Smooth muscle cell (in vitro differentiated cells): ENCODE measurements at regions not wholly inside any gene's neighbourhood (a gene's known extent, or its start where the extent isn't known, plus 50 kb on each side); places are given as distances from the start of the nearest gene placed in this dataset.

Experiments used
- DNase-seq: peaks from one replicate; lab custom pipeline; 2025; ENCODE audit not compliant: unreplicated experiment; lab: John Stamatoyannopoulos, UW
- H2AFZ ChIP-seq: fragments of 200-600 bp; sonication (generic); 2 replicates; pipeline ENCODE4 v1.6.0; 2016; ENCODE audit warnings: antibody characterized with exemption, low read depth, mild to moderate bottlenecking
- H3F3A ChIP-seq: fragments of 200-600 bp; sonication (generic); 2 replicates; pipeline ENCODE4 v1.6.0; 2017; ENCODE audit warnings: antibody characterized with exemption, low read depth
- H3K27ac ChIP-seq: fragments of 200-600 bp; sonication (generic); 2 replicates; pipeline ENCODE4 v1.5.1; 2016; ENCODE audit warnings: low read depth, mild to moderate bottlenecking
- H3K27me3 ChIP-seq: fragments of 200-600 bp; sonication (generic); 2 replicates; pipeline ENCODE4 v1.6.1; 2016; ENCODE audit warnings: low read depth, mild to moderate bottlenecking
- H3K36me3 ChIP-seq: fragments of 200-600 bp; sonication (generic); 2 replicates; pipeline ENCODE4 v1.5.1; 2016; ENCODE audit warnings: low read depth
- H3K4me1 ChIP-seq: fragments of 200-600 bp; sonication (generic); 2 replicates; pipeline ENCODE4 v1.5.1; 2016; ENCODE audit warnings: low read depth
- H3K4me2 ChIP-seq: fragments of 200-600 bp; sonication (generic); 2 replicates; pipeline ENCODE4 v1.6.0; 2016; ENCODE audit warnings: mild to moderate bottlenecking
- H3K4me3 ChIP-seq: fragments of 200-600 bp; sonication (generic); 2 replicates; pipeline ENCODE4 v1.5.1; 2016; ENCODE audit warnings: mild to moderate bottlenecking
- H3K79me2 ChIP-seq: fragments of 200-600 bp; sonication (generic); 2 replicates; pipeline ENCODE4 v1.6.0; 2016; ENCODE audit warnings: low read depth, mild to moderate bottlenecking
- H3K9ac ChIP-seq: fragments of 200-600 bp; sonication (generic); 2 replicates; pipeline ENCODE4 v1.6.0; 2016; ENCODE audit warnings: low read depth
- H3K9me3 ChIP-seq: fragments of 200-600 bp; sonication (generic); replicated peaks from 2 replicates; pipeline ENCODE4 v1.5.1; 2016; ENCODE audit warnings: low read depth
- H4K20me1 ChIP-seq: fragments of 200-600 bp; sonication (generic); 2 replicates; pipeline ENCODE4 v1.6.0; 2016; ENCODE audit warnings: low read depth
- CTCF ChIP-seq: fragments of 200-600 bp; sonication (generic); IDR thresholded peaks from 2 replicates; pipeline ENCODE4 v1.5.1; 2017; ENCODE audit warnings: borderline replicate concordance, mild to moderate bottlenecking, antibody characterized with exemption; ENCODE audit not compliant: insufficient read depth, poor library complexity, severe bottlenecking
- WGBS: methylation state at CpG from one replicate; pipeline ENCODE4 v1.1.7; 2016; ENCODE audit warnings: low lambda C conversion rate; 5-methylcytosine and 5-hydroxymethylcytosine counted together

- no peaks in the 10 kb centered on the region for H3K36me3 ChIP-seq
- DNase-seq = no peak
- TF ChIP-seq CTCF = no peak
- H3K4me1 ChIP-seq = no peaks in the 10 kb centered on the region
- no peaks in the 10 kb centered on the region for H3K79me2 ChIP-seq
- no peaks in the 10 kb centered on the region for H3K27me3 ChIP-seq
- no peak overlapping the region for H3K9ac ChIP-seq
- no peak overlapping the region for H3K27ac ChIP-seq
- H3K9me3 ChIP-seq = no peaks in the 10 kb centered on the region
- H3K4me3 ChIP-seq = no peak overlapping the region
- H2AFZ ChIP-seq = no peak overlapping the region
- no peaks in the 10 kb centered on the region for H4K20me1 ChIP-seq
- no peak overlapping the region for H3K4me2 ChIP-seq
- H3F3A ChIP-seq = peaks cover 8% of the 10 kb centered on the region
Observed at GRCh38 chr11:122599434-122599833, 56.1 kb upstream of the UBASH3B start.

- no peak overlapping the region for H3K9ac ChIP-seq
- H3K9me3 ChIP-seq = no peaks in the 10 kb centered on the region
- H3K27me3 ChIP-seq = no peaks in the 10 kb centered on the region
- H3K36me3 ChIP-seq = no peaks in the 10 kb centered on the region
- no peak overlapping the region for H3K4me2 ChIP-seq
- no peak overlapping the region for H3K4me3 ChIP-seq
- 57% methylated on average over 3 of the region's 3 CpGs for WGBS
- no peak overlapping the region for H2AFZ ChIP-seq
- H3K4me1 ChIP-seq = no peaks in the 10 kb centered on the region
- no peak overlapping the region for H3K27ac ChIP-seq
- TF ChIP-seq CTCF = no peak
- peaks cover 8% of the 10 kb centered on the region for H3F3A ChIP-seq
- DNase-seq = no peak
- H3K79me2 ChIP-seq = no peaks in the 10 kb centered on the region
- H4K20me1 ChIP-seq = no peaks in the 10 kb centered on the region
Observed at GRCh38 chr11:122598971-122599370, 56.6 kb upstream of the UBASH3B start.

GRCh38 chr11:122597511-122597910, 58.0 kb upstream of the UBASH3B start:
- H3K4me2 ChIP-seq = no peak overlapping the region

More at GRCh38 chr11:122597511-122597910, 58.0 kb upstream of the UBASH3B start:
- Histone ChIP-seq H3K27ac (no peak overlapping the region), H3F3A (peaks cover 8% of the 10 kb centered on the region), H2AFZ (no peak overlapping the region), H4K20me1 (no peaks in the 10 kb centered on the region), H3K4me3 (no peak overlapping the region), H3K27me3 (no peaks in the 10 kb centered on the region), H3K36me3 (no peaks in the 10 kb centered on the region), H3K9me3 (no peaks in the 10 kb centered on the region), H3K79me2 (no peaks in the 10 kb centered on the region), H3K9ac (no peak overlapping the region), H3K4me1 (no peaks in the 10 kb centered on the region)
- WGBS = 95% methylated on average over 2 of the region's 2 CpGs
- no peak for DNase-seq
- no peak for TF ChIP-seq CTCF
